Colonic mucosa (tissue), 4 donors: ENCODE measurements at regions not wholly inside any gene's neighbourhood (a gene's known extent, or its start where the extent isn't known, plus 50 kb on each side); places are given as distances from the start of the nearest gene placed in this dataset.

Experiments
- DNase-seq: peaks from one replicate; pipeline ENCODE4 v3.0.0-alpha.2; 2020
- H3K27ac ChIP-seq: fragments of 200-600 bp; one replicate; pipeline ENCODE4 v1.8.0; 2021
- H3K27me3 ChIP-seq: fragments of 200-600 bp; one replicate; pipeline ENCODE4 v1.8.0; 2021
- H3K36me3 ChIP-seq: fragments of 200-600 bp; one replicate; pipeline ENCODE4 v1.8.0; 2021
- H3K4me1 ChIP-seq: fragments of 200-600 bp; one replicate; pipeline ENCODE4 v1.8.0; 2021; ENCODE audit warnings: mild to moderate bottlenecking
- H3K4me3 ChIP-seq: fragments of 200-600 bp; one replicate; pipeline ENCODE4 v1.8.0; 2021
- H3K9ac ChIP-seq, 2 donors: one replicate each; pipeline ENCODE4 v1.7.0; 2013; ENCODE audit warnings: control low read depth in 2 of 2, low read depth in 2 of 2, low read length in 2 of 2
- H3K9me3 ChIP-seq: fragments of 200-600 bp; one replicate; pipeline ENCODE4 v1.8.0; 2021
- intact Hi-C: fragments of 100-400 bp; cut with DNase I; formaldehyde crosslinking; loops from one replicate; pipeline ENCODE4 v1.14.1; 2022
- TF ChIP-seq, protein P1 (sequence below): fragments of 200-600 bp; IDR thresholded peaks from one replicate; pipeline ENCODE4 v1.8.0; 2022; ENCODE audit warnings: antibody characterized with exemption, mild to moderate bottlenecking
- donor health status: healthy.
- donor health status: DM: no; HTN: no; CAD: no.
- donor health status: DM: no; HTN: no; CAD: no.

DNA sequence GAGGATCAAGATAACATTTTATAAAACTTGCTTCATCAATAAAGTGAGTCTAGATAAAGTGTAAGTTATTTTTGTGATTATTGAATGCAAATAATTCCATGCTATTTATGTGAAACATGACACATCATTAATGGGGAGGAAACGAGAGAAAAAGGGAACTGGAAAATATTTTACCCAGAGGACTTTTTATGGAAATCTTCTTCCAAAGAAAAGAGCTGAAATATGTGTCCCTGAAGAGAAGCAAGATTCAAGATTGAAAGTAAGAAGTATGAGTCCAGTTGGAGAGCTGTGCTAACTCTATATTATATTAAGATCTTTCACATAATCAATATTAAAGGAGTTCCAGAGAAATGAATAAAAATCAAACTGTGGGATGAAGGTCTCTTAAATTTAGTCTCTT is 1361.8 kb downstream of the GATA3 start:
- Histone ChIP-seq H3K27me3 (no peaks in the 10 kb centered on the region), H3K27ac (no peak overlapping the region), H3K36me3 (no peaks in the 10 kb centered on the region), H3K4me1 (no peaks in the 10 kb centered on the region), H3K4me3 (no peak overlapping the region), H3K9ac (no peak overlapping the region), H3K9me3 (no peaks in the 10 kb centered on the region)
- DNase-seq: no peak
- TF ChIP-seq, protein P1, sequence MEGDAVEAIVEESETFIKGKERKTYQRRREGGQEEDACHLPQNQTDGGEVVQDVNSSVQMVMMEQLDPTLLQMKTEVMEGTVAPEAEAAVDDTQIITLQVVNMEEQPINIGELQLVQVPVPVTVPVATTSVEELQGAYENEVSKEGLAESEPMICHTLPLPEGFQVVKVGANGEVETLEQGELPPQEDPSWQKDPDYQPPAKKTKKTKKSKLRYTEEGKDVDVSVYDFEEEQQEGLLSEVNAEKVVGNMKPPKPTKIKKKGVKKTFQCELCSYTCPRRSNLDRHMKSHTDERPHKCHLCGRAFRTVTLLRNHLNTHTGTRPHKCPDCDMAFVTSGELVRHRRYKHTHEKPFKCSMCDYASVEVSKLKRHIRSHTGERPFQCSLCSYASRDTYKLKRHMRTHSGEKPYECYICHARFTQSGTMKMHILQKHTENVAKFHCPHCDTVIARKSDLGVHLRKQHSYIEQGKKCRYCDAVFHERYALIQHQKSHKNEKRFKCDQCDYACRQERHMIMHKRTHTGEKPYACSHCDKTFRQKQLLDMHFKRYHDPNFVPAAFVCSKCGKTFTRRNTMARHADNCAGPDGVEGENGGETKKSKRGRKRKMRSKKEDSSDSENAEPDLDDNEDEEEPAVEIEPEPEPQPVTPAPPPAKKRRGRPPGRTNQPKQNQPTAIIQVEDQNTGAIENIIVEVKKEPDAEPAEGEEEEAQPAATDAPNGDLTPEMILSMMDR: no peak
- intact Hi-C loops: no loop called here

GRCh38 chr10:9419757-9420156 is 1365.3 kb downstream of the GATA3 start:
- H3K36me3 ChIP-seq: no peaks in the 10 kb centered on the region
- no peak overlapping the region for H3K9ac ChIP-seq
- no peaks in the 10 kb centered on the region for H3K9me3 ChIP-seq
- H3K4me3 ChIP-seq: no peak overlapping the region
- intact Hi-C loops: no loop called here
- no peak for DNase-seq
- H3K4me1 ChIP-seq: no peaks in the 10 kb centered on the region
- no peak overlapping the region for H3K27ac ChIP-seq
- TF ChIP-seq, protein P1: no peak
- no peaks in the 10 kb centered on the region for H3K27me3 ChIP-seq

DNA sequence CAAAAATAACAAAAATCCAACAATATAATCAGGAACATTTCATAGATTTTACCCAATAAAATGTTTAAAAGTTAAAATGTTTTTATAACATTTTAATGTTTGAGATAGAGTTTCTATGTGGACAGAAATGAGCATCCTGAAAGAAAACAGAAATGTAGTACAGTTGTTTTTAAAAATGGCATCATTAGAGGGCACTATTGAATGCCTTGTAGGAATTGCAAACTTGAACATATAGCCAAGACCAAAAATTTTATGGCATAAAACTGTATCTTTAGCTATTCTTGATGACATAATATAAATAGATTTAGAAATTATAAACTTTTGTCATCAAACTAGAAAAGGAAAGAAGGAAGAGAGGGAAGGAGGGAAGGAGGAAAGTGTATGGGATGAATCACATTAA is 1372.7 kb downstream of the GATA3 start:
- Histone ChIP-seq H3K9me3 (no peaks in the 10 kb centered on the region), H3K4me1 (no peaks in the 10 kb centered on the region), H3K36me3 (no peaks in the 10 kb centered on the region), H3K4me3 (no peak overlapping the region), H3K9ac (no peak overlapping the region), H3K27me3 (no peaks in the 10 kb centered on the region), H3K27ac (no peak overlapping the region)
- TF ChIP-seq, protein P1: no peak
- no peak for DNase-seq
- intact Hi-C loops: no loop called here

- Histone ChIP-seq H3K9me3 (no peaks in the 10 kb centered on the region), H3K9ac (no peak overlapping the region), H3K4me1 (no peaks in the 10 kb centered on the region), H3K36me3 (no peaks in the 10 kb centered on the region), H3K27ac (no peak overlapping the region), H3K27me3 (no peaks in the 10 kb centered on the region), H3K4me3 (no peak overlapping the region)
- no peak for DNase-seq
- intact Hi-C loops: no loop called here
- TF ChIP-seq, protein P1: no peak
Observed at GRCh38 chr10:9437131-9437530, 1382.6 kb downstream of the GATA3 start.

- intact Hi-C loops: no loop called here
- Histone ChIP-seq H3K27ac (no peak overlapping the region), H3K4me1 (no peaks in the 10 kb centered on the region), H3K9ac (no peak overlapping the region), H3K27me3 (no peaks in the 10 kb centered on the region), H3K36me3 (no peaks in the 10 kb centered on the region), H3K4me3 (no peak overlapping the region), H3K9me3 (no peaks in the 10 kb centered on the region)
- TF ChIP-seq, protein P1: no peak
- no peak for DNase-seq
Observed at GRCh38 chr10:9443758-9444157, 1389.3 kb downstream of the GATA3 start.

- TF ChIP-seq, protein P1: no peak
- no peak overlapping the region for H3K27ac ChIP-seq
- H3K9me3 ChIP-seq: no peaks in the 10 kb centered on the region
Observed at GRCh38 chr10:9449530-9449929, 1395.0 kb downstream of the GATA3 start.

More at GRCh38 chr10:9449530-9449929, 1395.0 kb downstream of the GATA3 start:
- intact Hi-C loops: no loop called here
- no peaks in the 10 kb centered on the region for H3K36me3 ChIP-seq
- no peaks in the 10 kb centered on the region for H3K27me3 ChIP-seq
- no peak for DNase-seq
- H3K4me3 ChIP-seq: no peak overlapping the region
- no peak overlapping the region for H3K9ac ChIP-seq
- H3K4me1 ChIP-seq: no peaks in the 10 kb centered on the region
